ENCODE measurements at regions not wholly inside any gene's neighbourhood (a gene's known extent, or its start where the extent isn't known, plus 50 kb on each side); places are given as distances from the start of the nearest gene placed in this dataset.

DNA sequence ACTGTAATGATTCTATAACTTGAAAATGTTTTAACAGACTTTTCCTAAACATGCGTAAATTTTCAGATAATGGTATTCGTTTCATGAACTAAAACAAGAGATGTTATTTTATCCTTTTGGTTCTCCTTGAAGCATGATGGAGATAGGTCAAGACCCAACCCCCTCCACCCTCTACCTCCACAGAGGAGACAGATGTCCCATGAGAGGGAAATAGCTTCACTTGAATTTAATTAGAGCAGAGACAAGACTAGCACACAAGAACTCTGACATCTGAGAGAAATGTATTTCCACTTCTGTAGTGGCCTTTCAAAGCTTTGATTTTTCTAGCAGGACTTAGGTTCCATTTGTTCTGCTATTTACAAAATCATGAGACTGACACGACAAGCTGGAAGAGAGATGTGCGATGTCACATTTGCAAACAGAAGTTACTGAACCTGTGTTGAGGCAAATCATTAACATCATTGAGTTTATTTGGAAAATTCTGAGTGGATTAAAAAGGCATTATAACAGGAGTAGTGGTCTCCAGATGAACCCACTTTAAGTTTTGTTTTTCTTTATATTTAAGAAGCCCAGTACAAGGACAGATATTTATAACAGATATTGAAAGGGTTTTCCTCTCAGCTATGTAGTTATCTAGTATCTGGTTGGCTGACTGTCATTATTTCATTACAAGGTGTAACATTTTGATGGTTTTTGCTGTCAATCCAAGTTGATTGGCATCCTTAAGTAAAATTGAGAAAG lies 276.2 kb downstream of the ASXL3 start:
- no peak overlapping the region for H3K27ac Mint-ChIP-seq (ENCODE audit: unreplicated experiment)
- H3K4me1 Mint-ChIP-seq (ENCODE audit: low read depth, unreplicated experiment) = no peaks in the 10 kb centered on the region
- no peak for FAIRE-seq

DNA sequence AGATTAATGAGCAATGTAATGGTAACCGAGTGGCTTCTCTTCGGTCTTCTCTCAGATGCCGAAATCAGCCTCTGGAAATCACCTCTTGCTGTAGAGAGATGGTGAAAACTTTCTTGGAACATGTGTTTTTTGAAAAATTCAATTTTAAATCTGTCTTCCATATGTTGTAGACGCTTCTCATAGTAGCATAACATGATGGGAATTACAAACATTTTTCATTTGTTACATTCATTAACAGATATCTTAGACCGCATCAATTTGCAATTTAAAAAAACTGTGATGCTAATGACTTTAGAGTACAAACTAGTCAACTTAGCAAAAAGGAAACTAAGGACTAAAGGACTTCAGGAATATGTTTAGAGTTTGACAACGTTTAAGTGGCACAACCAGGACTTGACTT lies 275.2 kb downstream of the ASXL3 start:
- Mint-ChIP-seq H3K9me3 (ENCODE audit: unreplicated experiment) (no peaks in the 10 kb centered on the region), H3K27me3 (ENCODE audit: low read depth, unreplicated experiment) (no peaks in the 10 kb centered on the region), H3K27ac (ENCODE audit: unreplicated experiment) (no peak overlapping the region), H3K36me3 (ENCODE audit: low read depth, unreplicated experiment) (no peaks in the 10 kb centered on the region), H3K4me3 (ENCODE audit: unreplicated experiment) (no peak overlapping the region), H3K4me1 (ENCODE audit: low read depth, unreplicated experiment) (no peaks in the 10 kb centered on the region)
- no peak overlapping the region for H3K27ac ChIP-seq (ENCODE audit: low read depth, low read length)
- no peak for TF ChIP-seq CTCF (IDR thresholded peaks at IDR 0.05; ENCODE audit: insufficient read depth, low read depth, low read length)
- no peaks in the 10 kb centered on the region for H3K4me1 ChIP-seq (ENCODE audit: insufficient read depth, low read length)
- H3K36me3 ChIP-seq (ENCODE audit: insufficient read depth, low read length) = no peaks in the 10 kb centered on the region
- DNase-seq (ENCODE audit: low read depth) (no peak), FAIRE-seq (no peak)
- no peaks in the 10 kb centered on the region for H4K20me1 ChIP-seq (ENCODE audit: insufficient read depth, low read length)
- H3K4me2 ChIP-seq (ENCODE audit: low read length) = no peak overlapping the region
- no peak overlapping the region for H3K9ac ChIP-seq (ENCODE audit: low read length)
- H3K4me3 ChIP-seq (ENCODE audit: insufficient read depth, low read depth, low read length) = no peak overlapping the region
- H3K79me2 ChIP-seq (ENCODE audit: insufficient read depth, low read length) = no peaks in the 10 kb centered on the region
- H3K9me3 ChIP-seq (ENCODE audit: insufficient read depth, low read depth, low read length) = no peaks in the 10 kb centered on the region
- H3K27me3 ChIP-seq (ENCODE audit: insufficient read depth, low read length) = no peaks in the 10 kb centered on the region
- no peak overlapping the region for H2AFZ ChIP-seq (ENCODE audit: low read depth, low read length)

More for the DNA sequence above, 276.2 kb downstream of the ASXL3 start:
- Histone ChIP-seq H3K9ac (ENCODE audit: low read length) (no peak overlapping the region), H3K4me2 (ENCODE audit: low read length) (no peak overlapping the region), H3K79me2 (ENCODE audit: insufficient read depth, low read length) (no peaks in the 10 kb centered on the region), H3K4me1 (ENCODE audit: insufficient read depth, low read length) (no peaks in the 10 kb centered on the region), H3K9me3 (ENCODE audit: insufficient read depth, low read depth, low read length) (no peaks in the 10 kb centered on the region), H3K36me3 (ENCODE audit: insufficient read depth, low read length) (no peaks in the 10 kb centered on the region), H3K27me3 (ENCODE audit: insufficient read depth, low read length) (no peaks in the 10 kb centered on the region), H2AFZ (ENCODE audit: low read depth, low read length) (no peak overlapping the region), H3K4me3 (ENCODE audit: insufficient read depth, low read depth, low read length) (no peak overlapping the region), H3K27ac (ENCODE audit: low read depth, low read length) (no peak overlapping the region), H4K20me1 (ENCODE audit: insufficient read depth, low read length) (no peaks in the 10 kb centered on the region)
- no peak overlapping the region for H3K4me3 Mint-ChIP-seq (ENCODE audit: unreplicated experiment)
- TF ChIP-seq CTCF (IDR thresholded peaks at IDR 0.05; ENCODE audit: insufficient read depth, low read depth, low read length) = no peak
- TF ChIP-seq EZH2 (IDR thresholded peaks at IDR 0.05; ENCODE audit: insufficient read depth, low read length) = no peak
- H3K9me3 Mint-ChIP-seq (ENCODE audit: unreplicated experiment) = no peaks in the 10 kb centered on the region
- DNase-seq (ENCODE audit: low read depth) = no peak
- H3K36me3 Mint-ChIP-seq (ENCODE audit: low read depth, unreplicated experiment) = no peaks in the 10 kb centered on the region
- H3K27me3 Mint-ChIP-seq (ENCODE audit: low read depth, unreplicated experiment) = no peaks in the 10 kb centered on the region

- Mint-ChIP-seq H3K9me3 (ENCODE audit: unreplicated experiment) (peaks cover 2% of the 10 kb centered on the region), H3K27ac (ENCODE audit: unreplicated experiment) (no peak overlapping the region), H3K4me3 (ENCODE audit: unreplicated experiment) (no peak overlapping the region), H3K4me1 (ENCODE audit: low read depth, unreplicated experiment) (no peaks in the 10 kb centered on the region), H3K36me3 (ENCODE audit: low read depth, unreplicated experiment) (no peaks in the 10 kb centered on the region), H3K27me3 (ENCODE audit: low read depth, unreplicated experiment) (no peaks in the 10 kb centered on the region)
- no peak for TF ChIP-seq CTCF (IDR thresholded peaks at IDR 0.05; ENCODE audit: insufficient read depth, low read depth, low read length)
- no peak for TF ChIP-seq EZH2 (IDR thresholded peaks at IDR 0.05; ENCODE audit: insufficient read depth, low read length)
- Histone ChIP-seq H2AFZ (ENCODE audit: low read depth, low read length) (no peak overlapping the region), H3K36me3 (ENCODE audit: insufficient read depth, low read length) (no peaks in the 10 kb centered on the region), H3K27me3 (ENCODE audit: insufficient read depth, low read length) (no peaks in the 10 kb centered on the region), H4K20me1 (ENCODE audit: insufficient read depth, low read length) (no peaks in the 10 kb centered on the region), H3K9ac (ENCODE audit: low read length) (no peak overlapping the region), H3K4me2 (ENCODE audit: low read length) (no peak overlapping the region), H3K27ac (ENCODE audit: low read depth, low read length) (no peak overlapping the region), H3K9me3 (ENCODE audit: insufficient read depth, low read depth, low read length) (no peaks in the 10 kb centered on the region), H3K4me1 (ENCODE audit: insufficient read depth, low read length) (no peaks in the 10 kb centered on the region), H3K79me2 (ENCODE audit: insufficient read depth, low read length) (no peaks in the 10 kb centered on the region), H3K4me3 (ENCODE audit: insufficient read depth, low read depth, low read length) (no peak overlapping the region)
- DNase-seq (ENCODE audit: low read depth) (no peak), FAIRE-seq (no peak)
Observed at GRCh38 chr18:33851546-33852078, 273.6 kb downstream of the ASXL3 start.

Measured in astrocyte (in vitro differentiated cells and primary cell).